ENCODE measurements at regions not wholly inside any gene's neighbourhood (a gene's known extent, or its start where the extent isn't known, plus 50 kb on each side); places are given as distances from the start of the nearest gene placed in this dataset.

DNA sequence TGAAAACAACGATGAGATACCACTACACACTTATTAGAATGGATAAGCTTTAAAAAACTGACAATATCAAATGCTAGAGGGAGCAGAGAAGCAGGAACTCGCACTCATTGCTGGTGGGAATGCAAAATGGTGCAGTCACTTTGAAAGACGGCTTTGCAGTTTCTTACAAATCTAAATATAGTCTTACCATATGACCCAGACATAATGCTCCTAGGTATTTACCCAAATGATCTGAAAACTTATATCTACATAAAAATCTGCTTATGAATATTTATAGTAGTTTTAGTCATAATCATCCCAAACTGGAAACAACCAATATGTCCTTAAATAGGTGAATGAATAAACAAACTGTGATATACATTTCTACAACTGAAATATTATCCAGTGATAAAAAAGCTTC, 430.9 kb downstream of the MATN1 start:
- no peak for TF ChIP-seq EZH2 (IDR thresholded peaks at IDR 0.05)
- TF ChIP-seq, protein P1, sequence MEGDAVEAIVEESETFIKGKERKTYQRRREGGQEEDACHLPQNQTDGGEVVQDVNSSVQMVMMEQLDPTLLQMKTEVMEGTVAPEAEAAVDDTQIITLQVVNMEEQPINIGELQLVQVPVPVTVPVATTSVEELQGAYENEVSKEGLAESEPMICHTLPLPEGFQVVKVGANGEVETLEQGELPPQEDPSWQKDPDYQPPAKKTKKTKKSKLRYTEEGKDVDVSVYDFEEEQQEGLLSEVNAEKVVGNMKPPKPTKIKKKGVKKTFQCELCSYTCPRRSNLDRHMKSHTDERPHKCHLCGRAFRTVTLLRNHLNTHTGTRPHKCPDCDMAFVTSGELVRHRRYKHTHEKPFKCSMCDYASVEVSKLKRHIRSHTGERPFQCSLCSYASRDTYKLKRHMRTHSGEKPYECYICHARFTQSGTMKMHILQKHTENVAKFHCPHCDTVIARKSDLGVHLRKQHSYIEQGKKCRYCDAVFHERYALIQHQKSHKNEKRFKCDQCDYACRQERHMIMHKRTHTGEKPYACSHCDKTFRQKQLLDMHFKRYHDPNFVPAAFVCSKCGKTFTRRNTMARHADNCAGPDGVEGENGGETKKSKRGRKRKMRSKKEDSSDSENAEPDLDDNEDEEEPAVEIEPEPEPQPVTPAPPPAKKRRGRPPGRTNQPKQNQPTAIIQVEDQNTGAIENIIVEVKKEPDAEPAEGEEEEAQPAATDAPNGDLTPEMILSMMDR (IDR thresholded peaks at IDR 0.05) = no peak
- TF ChIP-seq EZH2phosphoT487 (IDR thresholded peaks at IDR 0.05) = no peak

All from neural progenitor cell (in vitro differentiated cells).